Neural crest cell (in vitro differentiated cells): ENCODE measurements at regions not wholly inside any gene's neighbourhood (a gene's known extent, or its start where the extent isn't known, plus 50 kb on each side); places are given as distances from the start of the nearest gene placed in this dataset.

Experiments used
- DNase-seq: peaks from one replicate; pipeline ENCODE4 v3.0.0; 2021; ENCODE audit warnings: low read depth, mixed read lengths, low spot score
- H3K27ac Mint-ChIP-seq: one replicate; pipeline ENCODE4 v1.8.0; 2021; ENCODE audit warnings: mild to moderate bottlenecking, mixed read lengths; ENCODE audit not compliant: unreplicated experiment
- H3K27me3 Mint-ChIP-seq: 2 replicates; pipeline ENCODE4 v1.8.0; 2021; ENCODE audit warnings: low read depth, mild to moderate bottlenecking, mixed read lengths
- H3K36me3 Mint-ChIP-seq: 2 replicates; pipeline ENCODE4 v1.8.0; 2021; ENCODE audit warnings: low read depth, mild to moderate bottlenecking, mixed read lengths
- H3K4me1 Mint-ChIP-seq: 2 replicates; pipeline ENCODE4 v1.8.0; 2021; ENCODE audit warnings: mixed read lengths
- H3K4me3 Mint-ChIP-seq: one replicate; pipeline ENCODE4 v1.8.0; 2021; ENCODE audit warnings: mild to moderate bottlenecking, mixed read lengths
- H3K9me3 Mint-ChIP-seq: 2 replicates; pipeline ENCODE4 v1.8.0; 2021; ENCODE audit warnings: mixed read lengths
- TF ChIP-seq, protein P1 (sequence below): fragments of 200-600 bp; sonication (generic); conservative IDR thresholded peaks from 2 replicates; pipeline ENCODE4 v1.5.0; 2021; ENCODE audit warnings: antibody characterized with exemption, mild to moderate bottlenecking

DNA sequence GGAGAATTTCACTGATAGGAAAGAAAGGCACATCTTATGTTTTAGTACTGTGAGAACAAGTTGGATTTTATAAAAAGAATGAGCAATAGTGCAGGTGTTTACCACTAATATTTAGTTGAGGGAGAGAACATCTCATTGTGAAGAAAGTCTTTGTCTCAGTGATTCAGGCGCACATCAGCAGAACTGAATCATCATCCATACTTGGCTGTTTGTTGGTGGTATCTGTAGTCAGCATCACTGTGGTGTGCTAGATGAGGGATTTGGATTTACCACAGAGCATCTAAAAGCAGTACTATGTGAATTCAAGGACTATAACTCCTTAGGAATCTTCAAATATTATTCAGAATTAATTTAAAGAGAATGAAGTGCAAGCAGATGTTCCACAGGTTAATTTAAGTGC, 1380.5 kb upstream of the ATXN8OS start:
- Mint-ChIP-seq H3K9me3 (peaks cover 4% of the 10 kb centered on the region), H3K27me3 (no peaks in the 10 kb centered on the region), H3K4me3 (no peak overlapping the region), H3K27ac (no peak overlapping the region), H3K4me1 (peaks cover 6% of the 10 kb centered on the region), H3K36me3 (peaks cover 2% of the 10 kb centered on the region)
- no peak for DNase-seq
- TF ChIP-seq, protein P1, sequence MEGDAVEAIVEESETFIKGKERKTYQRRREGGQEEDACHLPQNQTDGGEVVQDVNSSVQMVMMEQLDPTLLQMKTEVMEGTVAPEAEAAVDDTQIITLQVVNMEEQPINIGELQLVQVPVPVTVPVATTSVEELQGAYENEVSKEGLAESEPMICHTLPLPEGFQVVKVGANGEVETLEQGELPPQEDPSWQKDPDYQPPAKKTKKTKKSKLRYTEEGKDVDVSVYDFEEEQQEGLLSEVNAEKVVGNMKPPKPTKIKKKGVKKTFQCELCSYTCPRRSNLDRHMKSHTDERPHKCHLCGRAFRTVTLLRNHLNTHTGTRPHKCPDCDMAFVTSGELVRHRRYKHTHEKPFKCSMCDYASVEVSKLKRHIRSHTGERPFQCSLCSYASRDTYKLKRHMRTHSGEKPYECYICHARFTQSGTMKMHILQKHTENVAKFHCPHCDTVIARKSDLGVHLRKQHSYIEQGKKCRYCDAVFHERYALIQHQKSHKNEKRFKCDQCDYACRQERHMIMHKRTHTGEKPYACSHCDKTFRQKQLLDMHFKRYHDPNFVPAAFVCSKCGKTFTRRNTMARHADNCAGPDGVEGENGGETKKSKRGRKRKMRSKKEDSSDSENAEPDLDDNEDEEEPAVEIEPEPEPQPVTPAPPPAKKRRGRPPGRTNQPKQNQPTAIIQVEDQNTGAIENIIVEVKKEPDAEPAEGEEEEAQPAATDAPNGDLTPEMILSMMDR: no peak

DNA sequence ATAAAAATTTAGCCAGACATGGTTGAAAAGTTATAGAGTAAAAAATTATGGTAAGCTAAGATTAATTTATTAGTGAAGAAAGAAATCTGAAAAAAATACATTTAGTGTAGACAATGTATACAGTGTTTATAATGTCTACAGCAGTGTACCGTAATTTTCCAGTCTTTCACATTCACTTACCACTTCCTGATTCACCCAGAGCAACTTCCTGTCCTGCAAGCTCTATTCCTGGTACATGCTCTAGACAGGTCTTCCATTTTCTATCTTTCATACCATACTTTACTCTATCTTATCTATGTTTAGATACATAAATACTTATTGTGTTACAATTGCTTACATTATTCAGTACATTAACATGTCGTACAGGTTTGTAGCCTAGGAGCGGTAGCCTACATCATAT, 1387.8 kb upstream of the ATXN8OS start:
- H3K27ac Mint-ChIP-seq: no peak overlapping the region
- DNase-seq: no peak
- H3K9me3 Mint-ChIP-seq: peaks cover 4% of the 10 kb centered on the region
- TF ChIP-seq, protein P1: no peak
- H3K4me1 Mint-ChIP-seq: peaks cover 13% of the 10 kb centered on the region
- H3K27me3 Mint-ChIP-seq: no peaks in the 10 kb centered on the region
- H3K4me3 Mint-ChIP-seq: no peak overlapping the region
- H3K36me3 Mint-ChIP-seq: no peaks in the 10 kb centered on the region

DNA sequence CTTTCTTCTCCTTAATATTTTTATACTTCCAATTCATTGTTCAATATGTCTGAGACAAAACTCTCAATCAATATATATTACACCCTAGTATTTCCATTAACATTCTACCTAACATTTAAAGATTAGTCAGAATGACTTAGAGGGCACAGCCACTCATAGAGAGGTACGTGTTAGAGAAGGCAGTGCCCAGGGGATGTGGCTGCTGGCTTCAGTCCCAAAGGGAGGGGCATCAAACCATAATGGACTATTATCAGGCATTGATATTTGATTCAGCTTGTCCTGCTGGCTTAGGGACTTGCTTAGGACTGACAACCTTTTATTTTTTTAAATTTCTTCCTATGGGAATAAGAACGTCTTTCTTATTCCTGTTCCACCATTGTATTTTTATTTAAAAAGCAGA, 1392.0 kb upstream of the ATXN8OS start:
- Mint-ChIP-seq H3K4me3 (no peak overlapping the region), H3K36me3 (no peaks in the 10 kb centered on the region), H3K27ac (no peak overlapping the region), H3K4me1 (peaks cover 36% of the 10 kb centered on the region), H3K9me3 (peaks cover 4% of the 10 kb centered on the region), H3K27me3 (no peaks in the 10 kb centered on the region)
- TF ChIP-seq, protein P1: no peak
- no peak for DNase-seq

DNA sequence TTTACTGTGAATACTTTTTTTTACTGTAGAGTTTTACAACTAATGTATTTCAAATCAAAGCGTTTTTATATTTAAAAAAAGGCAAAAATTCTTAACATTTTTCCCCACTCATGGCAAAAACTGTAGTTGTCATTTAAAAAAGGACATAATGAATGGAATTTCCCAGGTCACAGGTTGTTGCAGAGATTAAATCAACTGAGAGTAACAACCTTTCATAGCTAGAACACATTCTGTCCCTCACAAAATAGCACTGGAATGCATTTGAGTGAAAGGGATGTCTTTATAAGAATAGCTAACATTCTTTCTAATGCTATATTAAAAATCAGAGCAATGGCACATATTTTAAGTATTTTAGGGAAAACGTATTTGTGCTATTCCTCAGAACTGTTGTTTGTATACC, 1393.3 kb upstream of the ATXN8OS start:
- Mint-ChIP-seq H3K27ac (no peak overlapping the region), H3K9me3 (no peaks in the 10 kb centered on the region), H3K4me3 (no peak overlapping the region), H3K36me3 (no peaks in the 10 kb centered on the region), H3K27me3 (no peaks in the 10 kb centered on the region), H3K4me1 (peaks cover 36% of the 10 kb centered on the region)
- DNase-seq: no peak
- TF ChIP-seq, protein P1: no peak

DNA sequence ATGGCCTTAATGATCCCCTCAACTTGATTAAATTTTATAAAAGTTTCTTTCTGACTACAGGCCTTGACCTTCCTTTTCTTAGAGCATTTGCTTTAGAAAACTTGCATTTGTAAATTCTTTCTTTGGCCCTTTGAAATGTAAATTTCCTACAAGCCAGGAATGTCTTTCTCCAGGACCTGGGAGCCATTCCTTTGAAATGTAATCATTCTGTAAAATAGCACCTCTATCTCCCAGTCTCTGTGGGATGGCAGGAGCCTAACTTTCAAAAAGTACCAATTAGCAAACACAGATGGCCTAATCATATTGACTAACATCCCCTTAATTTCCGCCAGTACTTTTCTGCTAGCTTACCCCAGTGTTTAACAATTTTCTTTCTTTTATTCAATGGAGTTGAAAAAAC, 1394.2 kb upstream of the ATXN8OS start:
- TF ChIP-seq, protein P1: no peak
- Mint-ChIP-seq H3K27me3 (no peaks in the 10 kb centered on the region), H3K9me3 (no peaks in the 10 kb centered on the region), H3K4me3 (peak overlapping the region; percentile 76), H3K4me1 (peaks cover 36% of the 10 kb centered on the region), H3K36me3 (no peaks in the 10 kb centered on the region), H3K27ac (peak overlapping the region; percentile 81)
- no peak for DNase-seq
